Smooth muscle cell (in vitro differentiated cells): ENCODE measurements at regions not wholly inside any gene's neighbourhood (a gene's known extent, or its start where the extent isn't known, plus 50 kb on each side); places are given as distances from the start of the nearest gene placed in this dataset.

ENCODE experiments used
- DNase-seq: peaks from one replicate; lab custom pipeline; 2025; ENCODE audit not compliant: unreplicated experiment; lab: John Stamatoyannopoulos, UW
- H2AFZ ChIP-seq: fragments of 200-600 bp; sonication (generic); 2 replicates; pipeline ENCODE4 v1.6.0; 2016; ENCODE audit warnings: antibody characterized with exemption, low read depth, mild to moderate bottlenecking
- H3F3A ChIP-seq: fragments of 200-600 bp; sonication (generic); 2 replicates; pipeline ENCODE4 v1.6.0; 2017; ENCODE audit warnings: antibody characterized with exemption, low read depth
- H3K27ac ChIP-seq: fragments of 200-600 bp; sonication (generic); 2 replicates; pipeline ENCODE4 v1.5.1; 2016; ENCODE audit warnings: low read depth, mild to moderate bottlenecking
- H3K27me3 ChIP-seq: fragments of 200-600 bp; sonication (generic); 2 replicates; pipeline ENCODE4 v1.6.1; 2016; ENCODE audit warnings: low read depth, mild to moderate bottlenecking
- H3K36me3 ChIP-seq: fragments of 200-600 bp; sonication (generic); 2 replicates; pipeline ENCODE4 v1.5.1; 2016; ENCODE audit warnings: low read depth
- H3K4me1 ChIP-seq: fragments of 200-600 bp; sonication (generic); 2 replicates; pipeline ENCODE4 v1.5.1; 2016; ENCODE audit warnings: low read depth
- H3K4me2 ChIP-seq: fragments of 200-600 bp; sonication (generic); 2 replicates; pipeline ENCODE4 v1.6.0; 2016; ENCODE audit warnings: mild to moderate bottlenecking
- H3K4me3 ChIP-seq: fragments of 200-600 bp; sonication (generic); 2 replicates; pipeline ENCODE4 v1.5.1; 2016; ENCODE audit warnings: mild to moderate bottlenecking
- H3K79me2 ChIP-seq: fragments of 200-600 bp; sonication (generic); 2 replicates; pipeline ENCODE4 v1.6.0; 2016; ENCODE audit warnings: low read depth, mild to moderate bottlenecking
- H3K9ac ChIP-seq: fragments of 200-600 bp; sonication (generic); 2 replicates; pipeline ENCODE4 v1.6.0; 2016; ENCODE audit warnings: low read depth
- H3K9me3 ChIP-seq: fragments of 200-600 bp; sonication (generic); replicated peaks from 2 replicates; pipeline ENCODE4 v1.5.1; 2016; ENCODE audit warnings: low read depth
- H4K20me1 ChIP-seq: fragments of 200-600 bp; sonication (generic); 2 replicates; pipeline ENCODE4 v1.6.0; 2016; ENCODE audit warnings: low read depth
- WGBS: methylation state at CpG from one replicate; pipeline ENCODE4 v1.1.7; 2016; ENCODE audit warnings: low lambda C conversion rate; 5-methylcytosine and 5-hydroxymethylcytosine counted together
- TF ChIP-seq, protein P1 (sequence below): fragments of 200-600 bp; sonication (generic); IDR thresholded peaks from 2 replicates; pipeline ENCODE4 v1.5.1; 2017; ENCODE audit warnings: borderline replicate concordance, mild to moderate bottlenecking, antibody characterized with exemption; ENCODE audit not compliant: insufficient read depth, poor library complexity, severe bottlenecking

DNA sequence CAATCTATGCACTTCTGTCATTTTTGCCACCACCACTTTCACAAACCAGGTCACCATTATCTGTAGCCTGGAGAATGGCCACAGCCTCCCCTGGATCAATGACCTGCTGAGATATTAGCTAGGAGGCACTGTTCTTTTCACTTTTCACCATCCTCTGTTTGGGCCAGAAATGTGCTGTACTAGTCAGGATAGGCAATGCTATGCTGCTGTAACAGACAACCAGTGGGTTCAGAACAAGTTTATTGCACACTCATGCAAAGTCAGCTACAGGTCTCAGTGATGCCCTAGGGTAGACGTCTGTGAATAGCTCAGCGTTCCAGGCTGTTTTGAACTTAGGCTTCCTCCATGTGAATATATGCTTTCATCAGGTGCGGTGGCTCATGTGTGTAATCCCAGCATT is 231.5 kb downstream of the SUDS3 start:
- Histone ChIP-seq H3K4me3 (no peak overlapping the region), H2AFZ (no peak overlapping the region), H3K4me1 (no peaks in the 10 kb centered on the region), H3K9ac (no peak overlapping the region), H3K79me2 (no peaks in the 10 kb centered on the region), H3F3A (no peaks in the 10 kb centered on the region), H3K27me3 (no peaks in the 10 kb centered on the region), H3K27ac (no peak overlapping the region), H3K4me2 (no peak overlapping the region), H3K9me3 (no peaks in the 10 kb centered on the region), H3K36me3 (no peaks in the 10 kb centered on the region), H4K20me1 (no peaks in the 10 kb centered on the region)
- 91% methylated on average over 3 of the region's 3 CpGs for WGBS
- TF ChIP-seq, protein P1, sequence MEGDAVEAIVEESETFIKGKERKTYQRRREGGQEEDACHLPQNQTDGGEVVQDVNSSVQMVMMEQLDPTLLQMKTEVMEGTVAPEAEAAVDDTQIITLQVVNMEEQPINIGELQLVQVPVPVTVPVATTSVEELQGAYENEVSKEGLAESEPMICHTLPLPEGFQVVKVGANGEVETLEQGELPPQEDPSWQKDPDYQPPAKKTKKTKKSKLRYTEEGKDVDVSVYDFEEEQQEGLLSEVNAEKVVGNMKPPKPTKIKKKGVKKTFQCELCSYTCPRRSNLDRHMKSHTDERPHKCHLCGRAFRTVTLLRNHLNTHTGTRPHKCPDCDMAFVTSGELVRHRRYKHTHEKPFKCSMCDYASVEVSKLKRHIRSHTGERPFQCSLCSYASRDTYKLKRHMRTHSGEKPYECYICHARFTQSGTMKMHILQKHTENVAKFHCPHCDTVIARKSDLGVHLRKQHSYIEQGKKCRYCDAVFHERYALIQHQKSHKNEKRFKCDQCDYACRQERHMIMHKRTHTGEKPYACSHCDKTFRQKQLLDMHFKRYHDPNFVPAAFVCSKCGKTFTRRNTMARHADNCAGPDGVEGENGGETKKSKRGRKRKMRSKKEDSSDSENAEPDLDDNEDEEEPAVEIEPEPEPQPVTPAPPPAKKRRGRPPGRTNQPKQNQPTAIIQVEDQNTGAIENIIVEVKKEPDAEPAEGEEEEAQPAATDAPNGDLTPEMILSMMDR: no peak
- DNase-seq: no peak

DNA sequence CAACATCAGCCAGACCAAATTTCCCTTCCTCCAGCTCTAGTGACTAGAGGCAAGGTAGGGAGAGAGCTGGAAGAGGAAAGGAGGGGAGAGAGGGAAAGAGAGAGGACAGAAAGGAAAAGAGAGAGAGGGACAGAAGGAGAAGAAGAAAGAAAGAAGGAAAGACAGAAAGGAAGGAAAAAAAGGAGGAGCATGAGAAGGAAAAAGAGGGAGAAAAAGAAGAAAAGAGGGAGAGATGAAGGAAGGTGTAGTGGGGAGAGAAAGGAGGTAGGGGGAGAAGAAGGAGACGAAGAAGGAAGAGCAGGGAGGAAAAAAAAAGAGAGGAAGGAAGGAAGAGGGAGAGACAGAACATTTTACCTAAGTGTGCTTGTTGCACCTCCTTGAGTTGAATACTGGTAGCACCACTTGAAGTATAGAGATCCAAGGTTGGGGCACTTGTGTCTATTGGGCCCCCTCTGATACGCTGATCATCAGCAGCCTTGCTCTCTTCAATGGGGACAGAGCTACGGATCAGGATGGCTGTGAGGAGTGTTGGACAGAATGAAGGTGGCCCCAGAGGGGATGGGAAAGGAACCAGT is 232.5 kb downstream of the SUDS3 start:
- Histone ChIP-seq H3K79me2 (no peaks in the 10 kb centered on the region), H2AFZ (no peak overlapping the region), H3K9ac (no peak overlapping the region), H3K4me2 (no peak overlapping the region), H3F3A (no peaks in the 10 kb centered on the region), H4K20me1 (no peaks in the 10 kb centered on the region), H3K9me3 (no peaks in the 10 kb centered on the region), H3K4me1 (no peaks in the 10 kb centered on the region), H3K27me3 (no peaks in the 10 kb centered on the region), H3K36me3 (no peaks in the 10 kb centered on the region), H3K4me3 (no peak overlapping the region), H3K27ac (no peak overlapping the region)
- TF ChIP-seq, protein P1: no peak
- no peak for DNase-seq
- 68% methylated on average over 3 of the region's 3 CpGs for WGBS

DNA sequence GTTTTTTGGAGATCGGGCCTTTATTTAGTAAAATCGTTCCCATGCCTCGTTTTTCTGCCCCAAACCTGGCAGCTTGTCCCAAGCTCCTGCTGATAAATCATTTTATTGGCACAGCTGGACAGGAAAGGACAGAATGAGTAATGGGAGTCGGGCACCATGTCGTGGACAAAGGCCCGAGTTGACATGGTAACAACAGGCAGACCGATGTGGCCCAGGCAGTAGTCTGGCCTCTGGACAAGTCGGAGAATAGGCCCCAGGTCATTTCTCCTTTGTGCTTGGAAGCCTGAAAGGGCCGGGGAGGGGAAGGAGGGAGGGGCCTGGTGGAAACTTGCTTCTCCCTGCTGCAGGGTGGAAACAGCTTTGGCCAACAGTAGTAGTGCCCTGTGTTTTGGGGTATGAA is 234.9 kb downstream of the SUDS3 start:
- 76% methylated on average over 9 of the region's 9 CpGs for WGBS

DNA sequence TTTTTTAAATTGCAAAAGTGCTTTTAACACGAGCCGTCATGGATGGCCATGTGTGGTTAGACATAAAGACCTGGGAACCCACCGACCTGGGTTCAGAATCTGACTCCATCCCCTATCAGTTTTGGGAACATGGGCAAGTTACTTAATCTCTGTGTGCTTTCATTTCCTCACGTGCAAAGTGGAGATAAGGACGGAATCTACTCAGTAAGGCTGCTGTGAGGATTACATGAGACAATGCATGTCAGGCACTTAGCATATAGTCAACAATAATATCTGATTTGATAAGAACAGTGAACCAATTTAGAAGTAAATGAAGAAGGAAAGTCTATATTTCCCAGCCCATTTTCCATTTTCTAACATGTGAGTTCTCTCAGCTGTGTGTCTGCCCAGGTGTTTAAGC is 235.4 kb downstream of the SUDS3 start:
- Histone ChIP-seq H3K36me3 (no peaks in the 10 kb centered on the region), H3K4me3 (no peak overlapping the region), H3K79me2 (no peaks in the 10 kb centered on the region), H3K27me3 (no peaks in the 10 kb centered on the region), H3K4me1 (no peaks in the 10 kb centered on the region), H2AFZ (no peak overlapping the region), H3K9ac (no peak overlapping the region), H3K27ac (no peak overlapping the region), H4K20me1 (no peaks in the 10 kb centered on the region), H3K4me2 (no peak overlapping the region), H3F3A (no peaks in the 10 kb centered on the region), H3K9me3 (no peaks in the 10 kb centered on the region)
- WGBS: 81% methylated on average over 5 of the region's 5 CpGs
- TF ChIP-seq, protein P1: no peak
- no peak for DNase-seq

More for the DNA sequence above, 234.9 kb downstream of the SUDS3 start:
- Histone ChIP-seq H3K27ac (no peak overlapping the region), H3K27me3 (no peaks in the 10 kb centered on the region), H3F3A (no peaks in the 10 kb centered on the region), H3K79me2 (no peaks in the 10 kb centered on the region), H2AFZ (no peak overlapping the region), H4K20me1 (no peaks in the 10 kb centered on the region), H3K9me3 (no peaks in the 10 kb centered on the region), H3K4me3 (no peak overlapping the region), H3K4me1 (no peaks in the 10 kb centered on the region), H3K4me2 (no peak overlapping the region), H3K36me3 (no peaks in the 10 kb centered on the region), H3K9ac (no peak overlapping the region)
- no peak for DNase-seq
- TF ChIP-seq, protein P1: no peak
